HG03354 (cell line): ENCODE measurements at regions not wholly inside any gene's neighbourhood (a gene's known extent, or its start where the extent isn't known, plus 50 kb on each side); places are given as distances from the start of the nearest gene placed in this dataset.
"Not testable (repeated sequence)": the region's sequence is repeated elsewhere in the genome, so short reads cannot be mapped to it uniquely, and the experiment has no call there.

Experiments used
- ATAC-seq: cut with Tn5 transposase; IDR thresholded peaks from one replicate; pipeline ENCODE4 v1.9.1; 2021; ENCODE audit warnings: mild to moderate bottlenecking; ENCODE audit not compliant: unreplicated experiment, poor library complexity, severe bottlenecking

- ATAC-seq, result no peak
Measured at GRCh38 chr4:161329852-161330251, 833.9 kb downstream of the FSTL5 start.

- ATAC-seq, result no peak
Measured at GRCh38 chr4:161321706-161322105, 842.1 kb downstream of the FSTL5 start.

- ATAC-seq, result peak; percentile 89
Measured at GRCh38 chr4:161320377-161320776, 843.4 kb downstream of the FSTL5 start.

- ATAC-seq, result no peak
Measured at GRCh38 chr4:161317000-161317399, 846.8 kb downstream of the FSTL5 start.

GRCh38 chr4:161314371-161314770, 849.4 kb downstream of the FSTL5 start:
- ATAC-seq, result no peak

GRCh38 chr4:161303551-161303950, 860.2 kb downstream of the FSTL5 start:
- ATAC-seq, result no peak

GRCh38 chr4:161291222-161291621, 872.6 kb downstream of the FSTL5 start:
- no peak for ATAC-seq

GRCh38 chr4:161287678-161288352, 876.0 kb downstream of the FSTL5 start:
- no peak for ATAC-seq

GRCh38 chr4:161285461-161285860, 878.3 kb downstream of the FSTL5 start:
- ATAC-seq, result no peak

GRCh38 chr4:161280929-161281328, 882.9 kb downstream of the FSTL5 start:
- ATAC-seq, result no peak

- no peak for ATAC-seq
Measured at GRCh38 chr4:161279095-161279494, 884.7 kb downstream of the FSTL5 start.

GRCh38 chr4:161277150-161277787, 886.5 kb downstream of the FSTL5 start:
- not testable (repeated sequence) for ATAC-seq

GRCh38 chr4:161273607-161274006, 890.2 kb downstream of the FSTL5 start:
- no peak for ATAC-seq

GRCh38 chr4:161260819-161261218, 903.0 kb downstream of the FSTL5 start:
- ATAC-seq, result no peak

- ATAC-seq, result no peak
Measured at GRCh38 chr4:161256716-161257115, 907.1 kb downstream of the FSTL5 start.

GRCh38 chr4:161256172-161256571, 907.6 kb downstream of the FSTL5 start:
- no peak for ATAC-seq

- no peak for ATAC-seq
Measured at GRCh38 chr4:161254375-161254774, 909.4 kb downstream of the FSTL5 start.

- ATAC-seq, result peak; percentile 83
Measured at GRCh38 chr4:161252520-161253141, 911.2 kb downstream of the FSTL5 start.

GRCh38 chr4:161249779-161250440, 913.9 kb downstream of the FSTL5 start:
- ATAC-seq, result no peak

GRCh38 chr4:161248880-161249279, 914.9 kb downstream of the FSTL5 start:
- no peak for ATAC-seq

- ATAC-seq, result no peak
Measured at GRCh38 chr4:161247831-161248230, 916.0 kb downstream of the FSTL5 start.
